LNCAP (cell line): ENCODE measurements at regions not wholly inside any gene's neighbourhood (a gene's known extent, or its start where the extent isn't known, plus 50 kb on each side); places are given as distances from the start of the nearest gene placed in this dataset.

ENCODE experiments used
- TF ChIP-seq, protein P1 (sequence below): fragments of 450-650 bp; IDR thresholded peaks from 2 replicates; pipeline ENCODE4 v1.5.1; 2017; ENCODE audit warnings: mild to moderate bottlenecking

DNA sequence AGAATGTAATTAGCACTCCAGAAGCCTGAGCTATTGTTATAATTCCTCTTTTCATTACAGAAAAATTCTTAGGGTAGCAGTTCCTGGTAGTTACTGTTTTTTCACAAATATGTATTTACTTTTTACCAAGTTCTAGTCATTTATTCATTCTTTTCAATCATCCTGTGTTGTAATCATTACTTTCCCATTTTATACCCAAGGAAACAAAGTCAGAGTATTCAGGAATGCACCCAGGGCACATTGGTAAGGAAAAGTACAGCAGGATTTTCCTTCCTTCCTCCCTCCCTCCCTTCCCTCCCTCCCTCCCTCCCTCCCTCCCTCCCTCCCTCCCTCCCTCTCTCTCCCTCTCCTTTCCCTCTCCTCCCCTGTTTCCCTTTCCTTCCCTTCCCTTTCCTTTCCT, 115.9 kb upstream of the RBFOX1 start:
- TF ChIP-seq, protein P1, sequence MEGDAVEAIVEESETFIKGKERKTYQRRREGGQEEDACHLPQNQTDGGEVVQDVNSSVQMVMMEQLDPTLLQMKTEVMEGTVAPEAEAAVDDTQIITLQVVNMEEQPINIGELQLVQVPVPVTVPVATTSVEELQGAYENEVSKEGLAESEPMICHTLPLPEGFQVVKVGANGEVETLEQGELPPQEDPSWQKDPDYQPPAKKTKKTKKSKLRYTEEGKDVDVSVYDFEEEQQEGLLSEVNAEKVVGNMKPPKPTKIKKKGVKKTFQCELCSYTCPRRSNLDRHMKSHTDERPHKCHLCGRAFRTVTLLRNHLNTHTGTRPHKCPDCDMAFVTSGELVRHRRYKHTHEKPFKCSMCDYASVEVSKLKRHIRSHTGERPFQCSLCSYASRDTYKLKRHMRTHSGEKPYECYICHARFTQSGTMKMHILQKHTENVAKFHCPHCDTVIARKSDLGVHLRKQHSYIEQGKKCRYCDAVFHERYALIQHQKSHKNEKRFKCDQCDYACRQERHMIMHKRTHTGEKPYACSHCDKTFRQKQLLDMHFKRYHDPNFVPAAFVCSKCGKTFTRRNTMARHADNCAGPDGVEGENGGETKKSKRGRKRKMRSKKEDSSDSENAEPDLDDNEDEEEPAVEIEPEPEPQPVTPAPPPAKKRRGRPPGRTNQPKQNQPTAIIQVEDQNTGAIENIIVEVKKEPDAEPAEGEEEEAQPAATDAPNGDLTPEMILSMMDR, result no peak

DNA sequence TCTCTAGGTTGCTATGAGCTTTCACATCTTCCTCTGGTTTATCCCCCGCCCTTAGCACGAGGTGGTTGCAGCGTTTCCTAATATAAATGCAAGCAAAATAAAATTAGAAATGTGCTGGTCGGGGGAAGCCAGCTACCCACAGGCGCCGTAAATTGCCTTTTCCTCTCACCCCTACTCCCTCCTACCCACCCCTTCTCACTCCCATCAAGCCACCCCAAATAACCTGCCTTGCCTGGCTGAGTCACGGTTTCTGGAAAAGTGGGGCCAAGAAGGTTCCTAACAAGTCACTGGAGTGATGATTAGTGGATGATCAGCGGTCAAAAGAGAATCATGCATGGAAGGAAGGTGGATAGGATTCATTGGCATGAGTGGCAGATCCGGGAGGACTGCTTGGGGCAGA, 120.9 kb upstream of the RBFOX1 start:
- TF ChIP-seq, protein P1, result no peak

DNA sequence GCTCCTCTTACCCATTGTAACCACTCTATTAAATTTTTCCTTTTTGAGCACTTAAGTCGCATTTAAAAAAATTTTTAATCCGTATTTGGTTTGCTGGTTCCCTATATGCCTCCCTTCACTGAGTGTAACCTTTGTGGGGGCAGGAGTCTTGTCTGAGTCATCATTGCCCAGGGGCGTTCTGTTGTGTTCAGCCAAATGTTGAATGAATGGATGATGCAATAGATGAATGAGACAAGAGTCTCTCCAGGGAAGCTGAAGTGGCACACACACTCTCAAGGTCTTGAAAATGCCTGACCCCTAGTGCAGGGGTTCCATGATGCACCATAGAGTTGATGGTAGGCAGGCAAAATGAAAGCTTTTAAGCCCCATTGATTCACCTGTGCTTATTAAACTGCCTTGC, 123.0 kb upstream of the RBFOX1 start:
- TF ChIP-seq, protein P1, result no peak

DNA sequence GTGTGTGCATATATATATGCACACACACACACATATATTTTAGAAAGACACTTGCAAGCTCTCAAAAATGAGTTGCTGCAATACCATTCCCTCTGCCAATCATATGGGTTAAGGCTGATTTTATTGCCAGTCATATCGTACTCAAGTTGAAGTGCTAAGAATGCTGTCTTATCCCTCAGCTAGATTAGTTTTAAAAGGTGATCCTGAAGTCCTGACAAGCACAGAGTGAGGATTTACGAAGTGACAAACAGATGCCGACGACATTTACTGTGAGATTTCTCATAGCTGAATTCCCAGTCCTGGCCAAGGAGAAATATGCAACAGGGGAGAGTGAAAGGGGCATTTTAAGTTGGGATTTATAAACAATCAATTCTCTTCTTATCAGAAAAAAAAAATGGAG, 126.2 kb upstream of the RBFOX1 start:
- TF ChIP-seq, protein P1, result no peak

GRCh38 chr16:7200320-7200719, 132.3 kb upstream of the RBFOX1 start:
- TF ChIP-seq, protein P1, result no peak

GRCh38 chr16:7185689-7186088, 147.0 kb upstream of the RBFOX1 start:
- TF ChIP-seq, protein P1, result no peak

- TF ChIP-seq, protein P1, result no peak
Measured at GRCh38 chr16:7185165-7185564, 147.5 kb upstream of the RBFOX1 start.

GRCh38 chr16:7183768-7184167, 148.9 kb upstream of the RBFOX1 start:
- TF ChIP-seq, protein P1, result no peak
